ENCODE measurements at regions not wholly inside any gene's neighbourhood (a gene's known extent, or its start where the extent isn't known, plus 50 kb on each side); places are given as distances from the start of the nearest gene placed in this dataset.

DNA sequence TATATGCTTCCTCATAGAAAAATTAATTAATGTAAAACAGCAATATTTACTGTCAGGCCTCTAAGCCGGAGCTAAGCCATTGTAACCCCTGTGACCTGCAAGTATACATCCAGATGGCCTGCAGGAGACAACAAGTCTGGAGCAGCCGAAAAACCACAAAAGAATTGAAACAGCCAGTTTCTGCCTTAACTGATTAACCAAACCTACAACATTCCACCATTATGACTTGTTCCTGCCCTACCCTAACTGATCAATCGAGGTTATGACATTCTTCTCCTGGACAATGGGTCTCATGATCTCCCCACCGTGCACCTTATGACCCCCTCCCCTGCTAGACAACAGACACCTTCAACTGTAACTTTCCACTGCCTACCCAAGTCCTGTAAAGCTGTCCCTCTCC is 205.8 kb upstream of the DUSP10 start:
- no peak overlapping the region for H3K4me3 ChIP-seq (ENCODE audit: low read depth, low read length)
- no peak for DNase-seq (ENCODE audit: low read depth)
- TF ChIP-seq, protein P1, sequence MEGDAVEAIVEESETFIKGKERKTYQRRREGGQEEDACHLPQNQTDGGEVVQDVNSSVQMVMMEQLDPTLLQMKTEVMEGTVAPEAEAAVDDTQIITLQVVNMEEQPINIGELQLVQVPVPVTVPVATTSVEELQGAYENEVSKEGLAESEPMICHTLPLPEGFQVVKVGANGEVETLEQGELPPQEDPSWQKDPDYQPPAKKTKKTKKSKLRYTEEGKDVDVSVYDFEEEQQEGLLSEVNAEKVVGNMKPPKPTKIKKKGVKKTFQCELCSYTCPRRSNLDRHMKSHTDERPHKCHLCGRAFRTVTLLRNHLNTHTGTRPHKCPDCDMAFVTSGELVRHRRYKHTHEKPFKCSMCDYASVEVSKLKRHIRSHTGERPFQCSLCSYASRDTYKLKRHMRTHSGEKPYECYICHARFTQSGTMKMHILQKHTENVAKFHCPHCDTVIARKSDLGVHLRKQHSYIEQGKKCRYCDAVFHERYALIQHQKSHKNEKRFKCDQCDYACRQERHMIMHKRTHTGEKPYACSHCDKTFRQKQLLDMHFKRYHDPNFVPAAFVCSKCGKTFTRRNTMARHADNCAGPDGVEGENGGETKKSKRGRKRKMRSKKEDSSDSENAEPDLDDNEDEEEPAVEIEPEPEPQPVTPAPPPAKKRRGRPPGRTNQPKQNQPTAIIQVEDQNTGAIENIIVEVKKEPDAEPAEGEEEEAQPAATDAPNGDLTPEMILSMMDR (IDR thresholded peaks at IDR 0.05; ENCODE audit: low read depth, low read length, missing control alignments): no peak

DNA sequence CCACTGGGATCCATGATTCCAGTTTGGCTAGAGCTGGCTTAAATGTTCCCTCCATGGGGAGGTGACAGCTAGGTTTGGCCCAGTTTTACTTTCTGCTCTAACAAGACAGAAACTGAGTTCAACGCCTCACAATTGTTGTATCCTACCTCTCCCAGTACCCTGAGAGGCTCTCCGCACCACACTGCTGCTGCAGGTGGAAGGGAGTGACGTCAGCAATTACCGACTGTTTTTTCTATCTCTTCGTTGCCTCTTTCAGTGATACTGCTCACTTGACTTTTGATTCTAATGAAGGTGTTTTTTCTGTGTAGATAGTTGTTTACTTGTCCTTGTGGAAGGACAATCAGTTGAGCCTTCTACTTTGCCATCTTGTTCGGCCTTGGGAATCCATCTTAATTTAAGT is 204.9 kb upstream of the DUSP10 start:
- H3K4me3 ChIP-seq (ENCODE audit: low read depth, low read length): no peak overlapping the region
- TF ChIP-seq, protein P1 (IDR thresholded peaks at IDR 0.05; ENCODE audit: low read depth, low read length, missing control alignments): no peak
- no peak for DNase-seq (ENCODE audit: low read depth)

DNA sequence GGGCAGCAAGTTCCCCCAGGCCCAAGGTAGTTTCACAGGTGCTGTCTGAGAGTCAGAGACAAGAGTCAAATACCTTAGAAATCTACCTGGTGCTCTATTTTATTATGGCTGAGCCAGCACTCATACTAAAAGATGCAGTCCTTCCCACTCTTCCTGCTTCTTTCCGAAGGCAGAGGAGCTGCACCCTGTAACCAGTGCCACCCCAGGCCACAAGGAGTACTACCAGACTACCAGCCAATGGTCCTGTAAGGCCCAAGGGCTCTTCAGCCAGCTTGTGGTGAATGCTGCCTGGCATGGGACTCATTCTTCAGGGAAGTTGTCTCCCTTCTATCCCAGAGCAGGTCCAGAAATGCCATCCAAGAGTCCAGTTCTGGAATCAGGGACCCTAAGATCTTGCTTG is 203.8 kb upstream of the DUSP10 start:
- no peak for DNase-seq (ENCODE audit: low read depth)
- TF ChIP-seq, protein P1 (IDR thresholded peaks at IDR 0.05; ENCODE audit: low read depth, low read length, missing control alignments): no peak
- no peak overlapping the region for H3K4me3 ChIP-seq (ENCODE audit: low read depth, low read length)

DNA sequence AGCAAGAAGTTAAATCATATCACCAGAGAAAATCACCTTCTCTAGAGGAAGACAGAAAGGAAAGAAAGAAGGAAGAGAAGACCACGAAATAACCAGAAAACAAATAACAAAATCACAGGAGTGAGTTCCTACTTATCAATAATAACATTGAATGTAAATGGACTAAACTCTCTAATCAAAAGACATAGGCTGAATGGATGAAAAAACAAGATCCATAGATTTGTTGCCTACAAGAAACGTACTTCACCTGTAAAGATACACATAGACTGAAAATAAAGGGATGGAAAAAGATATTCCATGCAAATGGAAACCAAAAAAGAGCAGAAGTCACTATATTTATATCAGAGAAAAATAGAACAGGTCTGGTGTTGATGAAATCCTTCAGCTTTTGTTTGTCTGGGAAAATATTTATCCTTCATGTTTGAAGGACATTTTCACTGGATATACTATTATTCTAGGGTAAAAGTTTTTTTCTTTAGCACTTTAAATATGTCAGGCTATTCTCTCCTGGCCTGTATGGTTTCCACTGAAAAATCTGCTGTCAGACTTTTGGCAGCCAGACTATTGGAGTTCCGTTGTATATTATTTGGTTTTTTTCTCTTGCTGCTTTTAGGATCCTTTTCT is 202.5 kb upstream of the DUSP10 start:
- no peak overlapping the region for H3K4me3 ChIP-seq (ENCODE audit: low read depth, low read length)
- DNase-seq (ENCODE audit: low read depth): no peak
- TF ChIP-seq, protein P1 (IDR thresholded peaks at IDR 0.05; ENCODE audit: low read depth, low read length, missing control alignments): no peak

DNA sequence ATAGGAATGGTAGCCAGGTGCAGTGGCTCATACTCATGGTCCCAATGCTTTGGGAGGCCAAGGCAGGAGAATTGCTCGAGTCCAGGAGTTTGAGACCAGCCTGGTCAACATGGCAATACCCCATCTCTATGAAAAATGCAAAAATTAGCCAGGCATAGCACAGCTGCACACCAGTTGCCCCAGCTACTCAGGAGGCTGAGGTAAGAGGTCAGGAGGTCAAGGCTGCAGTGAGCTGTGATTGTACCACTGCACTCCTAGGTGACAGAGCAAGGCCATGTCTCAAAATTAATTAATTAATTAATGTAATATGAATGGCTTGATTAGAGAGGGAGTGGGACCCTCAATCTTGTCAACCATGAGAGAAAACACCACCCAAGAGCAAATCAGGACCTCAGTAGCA is 198.7 kb upstream of the DUSP10 start:
- TF ChIP-seq, protein P1 (IDR thresholded peaks at IDR 0.05; ENCODE audit: low read depth, low read length, missing control alignments): no peak
- no peak overlapping the region for H3K4me3 ChIP-seq (ENCODE audit: low read depth, low read length)
- no peak for DNase-seq (ENCODE audit: low read depth)

DNA sequence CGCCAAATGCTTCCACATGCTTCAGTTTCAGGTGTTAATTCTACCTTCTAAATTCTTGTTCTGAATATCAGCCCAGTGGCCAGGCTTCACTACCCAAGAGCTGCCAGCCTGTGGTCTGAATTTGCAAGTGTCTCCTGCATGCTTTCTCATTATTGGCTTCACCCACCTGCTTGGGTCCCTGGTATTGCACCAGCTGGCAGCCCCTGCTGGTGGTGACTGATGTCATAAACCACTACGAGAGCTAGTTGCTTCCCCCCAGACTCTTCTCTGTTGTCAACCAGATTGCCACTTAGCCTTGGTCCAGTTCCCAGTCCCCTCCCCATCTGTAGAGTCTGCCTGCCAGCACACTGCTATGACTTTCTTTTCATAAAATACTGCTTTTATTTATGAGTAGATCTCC is 197.7 kb upstream of the DUSP10 start:
- peak; percentile 35 for DNase-seq (ENCODE audit: low read depth)
- TF ChIP-seq, protein P1 (IDR thresholded peaks at IDR 0.05; ENCODE audit: low read depth, low read length, missing control alignments): peak; percentile 8
- no peak overlapping the region for H3K4me3 ChIP-seq (ENCODE audit: low read depth, low read length)

Measured in GM12864 (cell line).